OCI-LY7 (cell line): ENCODE measurements at regions not wholly inside any gene's neighbourhood (a gene's known extent, or its start where the extent isn't known, plus 50 kb on each side); places are given as distances from the start of the nearest gene placed in this dataset.

Experiments
- BruUV-seq: library from RNA; stranded (reverse); fragments of 400-500 nt; replicated peaks from 2 replicates; lab custom pipeline; 2021; lab: Mats Ljungman, UMichigan
- CTCF ChIA-PET: fragments of 300-600 bp; sonication (Branson Sonifier 250); formaldehyde crosslinking; loops from one replicate; lab custom pipeline; 2022; ENCODE audit warnings: antibody characterized with exemption; ENCODE audit not compliant: unreplicated experiment; lab: Charles Lee
- POLR2A ChIA-PET: fragments of 300-600 bp; sonication (Branson Sonifier 250); formaldehyde crosslinking; loops from one replicate; lab custom pipeline; 2022; ENCODE audit warnings: antibody characterized with exemption; lab: Charles Lee
- DNase-seq: peaks from one replicate; pipeline ENCODE4 v3.0.0-alpha.2; 2015; ENCODE audit warnings: low spot score
- H2AFZ ChIP-seq: fragments of 200-600 bp; sonication (generic), shearing (Covaris generic); 2 replicates; pipeline ENCODE4 v1.6.1; 2014; ENCODE audit warnings: mild to moderate bottlenecking, antibody characterized with exemption, low read length, moderate library complexity
- H3K27ac ChIP-seq: fragments of 200-600 bp; sonication (generic); 2 replicates; pipeline ENCODE4 v1.5.1; 2014; ENCODE audit warnings: mixed run types, low read depth, mild to moderate bottlenecking, moderate library complexity, low read length, inconsistent platforms; ENCODE audit not compliant: poor library complexity, severe bottlenecking
- H3K36me3 ChIP-seq: fragments of 200-600 bp; sonication (generic); 2 replicates; pipeline ENCODE4 v1.6.1; 2014; ENCODE audit warnings: mild to moderate bottlenecking, antibody characterized with exemption, low read length, moderate library complexity, mixed read lengths; ENCODE audit not compliant: insufficient read depth
- H3K4me1 ChIP-seq: fragments of 200-600 bp; sonication (generic); 2 replicates; pipeline ENCODE4 v1.5.1; 2014; ENCODE audit warnings: mild to moderate bottlenecking, low read length; ENCODE audit not compliant: insufficient read depth, poor library complexity, severe bottlenecking
- H3K4me2 ChIP-seq: fragments of 200-600 bp; sonication (generic); 2 replicates; pipeline ENCODE4 v1.6.1; 2014; ENCODE audit warnings: mild to moderate bottlenecking, low read length
- H3K4me3 ChIP-seq: fragments of 200-600 bp; sonication (generic); 2 replicates; pipeline ENCODE4 v1.5.1; 2014; ENCODE audit warnings: mild to moderate bottlenecking, low read depth, low read length; ENCODE audit not compliant: poor library complexity, severe bottlenecking
- H3K79me2 ChIP-seq: fragments of 200-600 bp; sonication (generic); 2 replicates; pipeline ENCODE4 v1.6.1; 2016; ENCODE audit warnings: low read depth, mild to moderate bottlenecking, low read length, moderate library complexity, mixed read lengths; ENCODE audit not compliant: insufficient read depth
- H3K9me2 ChIP-seq: fragments of 200-600 bp; sonication (generic); 2 replicates; pipeline ENCODE4 v1.6.1; 2016; ENCODE audit warnings: mild to moderate bottlenecking, low read length, mixed read lengths; ENCODE audit not compliant: insufficient read depth
- H3K9me3 ChIP-seq: fragments of 200-600 bp; sonication (generic); 2 replicates; pipeline ENCODE4 v1.6.1; 2014; ENCODE audit warnings: mild to moderate bottlenecking, mixed run types, low read length, mixed read lengths
- H4K20me1 ChIP-seq: fragments of 200-600 bp; sonication (generic); 2 replicates; pipeline ENCODE4 v1.6.1; 2014; ENCODE audit warnings: mild to moderate bottlenecking, antibody characterized with exemption, low read length, moderate library complexity, mixed read lengths; ENCODE audit not compliant: insufficient read depth
- EZH2phosphoT487 ChIP-seq: fragments of 200-600 bp; sonication (generic); IDR thresholded peaks from 2 replicates; pipeline ENCODE4 v1.6.1; 2018; ENCODE audit warnings: low read depth, borderline replicate concordance, mild to moderate bottlenecking, mixed run types, antibody characterized with exemption, low read length, moderate library complexity, mixed read lengths
- intact Hi-C: fragments of 100-400 bp; cut with micrococcal nuclease; formaldehyde crosslinking; loops from one replicate; pipeline ENCODE4 v1.10.0; 2022; ENCODE audit not compliant: unreplicated experiment
- TF ChIP-seq, protein P1 (sequence below): fragments of 200-600 bp; sonication (generic); conservative IDR thresholded peaks from 2 replicates; pipeline ENCODE4 v1.5.1; 2014; ENCODE audit warnings: mild to moderate bottlenecking, antibody characterized with exemption, low read length, moderate library complexity, mixed read lengths

DNA sequence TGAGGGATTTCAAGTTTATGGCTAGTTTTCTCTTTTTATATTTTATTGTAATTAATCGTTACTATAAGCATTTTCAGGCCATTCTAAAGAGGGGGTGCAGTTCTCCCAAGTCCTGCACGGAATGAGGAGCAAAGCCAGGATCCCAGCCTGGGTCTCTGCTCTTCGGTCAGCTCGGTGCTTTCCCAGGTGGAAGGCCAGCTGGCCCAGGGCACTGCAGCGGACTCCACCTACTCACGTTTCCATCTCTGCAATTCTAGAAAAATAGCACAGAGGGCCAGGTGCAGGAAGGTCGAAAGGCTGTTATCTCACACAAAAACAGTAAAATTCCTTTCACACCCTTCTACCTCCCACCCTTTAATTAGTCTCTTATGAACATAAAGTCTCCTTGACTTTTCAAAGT is 59.5 kb upstream of the HES1 start:
- no peak overlapping the region for H3K4me3 ChIP-seq
- ChIA-PET POLR2A (interaction anchor here (0.7 to 2.5 kb wide), 9 partner anchors 9 to 58 kb away, joined by 3 to 10 read pairs (median 3); no protein-coding TSS in a partner anchor), CTCF (no interaction called here)
- peak overlapping the region; percentile 52 for H3K4me2 ChIP-seq
- H3K4me1 ChIP-seq: peaks cover 52% of the 10 kb centered on the region
- intact Hi-C loops: no loop called here
- no peak overlapping the region for H3K27ac ChIP-seq
- peak overlapping the region; percentile 87 for H2AFZ ChIP-seq
- no peaks in the 10 kb centered on the region for H4K20me1 ChIP-seq
- H3K79me2 ChIP-seq: no peaks in the 10 kb centered on the region
- TF ChIP-seq EZH2phosphoT487: no peak
- TF ChIP-seq, protein P1, sequence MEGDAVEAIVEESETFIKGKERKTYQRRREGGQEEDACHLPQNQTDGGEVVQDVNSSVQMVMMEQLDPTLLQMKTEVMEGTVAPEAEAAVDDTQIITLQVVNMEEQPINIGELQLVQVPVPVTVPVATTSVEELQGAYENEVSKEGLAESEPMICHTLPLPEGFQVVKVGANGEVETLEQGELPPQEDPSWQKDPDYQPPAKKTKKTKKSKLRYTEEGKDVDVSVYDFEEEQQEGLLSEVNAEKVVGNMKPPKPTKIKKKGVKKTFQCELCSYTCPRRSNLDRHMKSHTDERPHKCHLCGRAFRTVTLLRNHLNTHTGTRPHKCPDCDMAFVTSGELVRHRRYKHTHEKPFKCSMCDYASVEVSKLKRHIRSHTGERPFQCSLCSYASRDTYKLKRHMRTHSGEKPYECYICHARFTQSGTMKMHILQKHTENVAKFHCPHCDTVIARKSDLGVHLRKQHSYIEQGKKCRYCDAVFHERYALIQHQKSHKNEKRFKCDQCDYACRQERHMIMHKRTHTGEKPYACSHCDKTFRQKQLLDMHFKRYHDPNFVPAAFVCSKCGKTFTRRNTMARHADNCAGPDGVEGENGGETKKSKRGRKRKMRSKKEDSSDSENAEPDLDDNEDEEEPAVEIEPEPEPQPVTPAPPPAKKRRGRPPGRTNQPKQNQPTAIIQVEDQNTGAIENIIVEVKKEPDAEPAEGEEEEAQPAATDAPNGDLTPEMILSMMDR: no peak
- no TSS peak for BruUV-seq
- H3K9me2 ChIP-seq: no peaks in the 10 kb centered on the region
- DNase-seq: no peak
- H3K36me3 ChIP-seq: no peaks in the 10 kb centered on the region
- H3K9me3 ChIP-seq: no peaks in the 10 kb centered on the region

GRCh38 chr3:194077602-194078001 is 58.3 kb upstream of the HES1 start:
- no peaks in the 10 kb centered on the region for H3K9me3 ChIP-seq
- no peaks in the 10 kb centered on the region for H3K79me2 ChIP-seq
- no peak for TF ChIP-seq EZH2phosphoT487
- TF ChIP-seq, protein P1: no peak
- POLR2A ChIA-PET: interaction anchor here (0.8 to 2.5 kb wide), 10 partner anchors 9 to 53 kb away, joined by 3 to 10 read pairs (median 4); no protein-coding TSS in a partner anchor
- intact Hi-C loops: no loop called here
- no peaks in the 10 kb centered on the region for H4K20me1 ChIP-seq
- no peak overlapping the region for H3K27ac ChIP-seq
- no peak overlapping the region; the same call in 1 of the 2 replicates for H2AFZ ChIP-seq
- no peak for DNase-seq
- H3K36me3 ChIP-seq: no peaks in the 10 kb centered on the region
- no peaks in the 10 kb centered on the region for H3K9me2 ChIP-seq
- H3K4me3 ChIP-seq: no peak overlapping the region
- CTCF ChIA-PET: no interaction called here
- peaks cover 44% of the 10 kb centered on the region for H3K4me1 ChIP-seq
- BruUV-seq: no TSS peak
- no peak overlapping the region for H3K4me2 ChIP-seq

- Histone ChIP-seq H3K27ac (no peak overlapping the region), H4K20me1 (no peaks in the 10 kb centered on the region), H3K9me3 (no peaks in the 10 kb centered on the region), H3K79me2 (no peaks in the 10 kb centered on the region), H3K4me3 (no peak overlapping the region), H3K4me2 (no peak overlapping the region), H3K9me2 (no peaks in the 10 kb centered on the region), H3K4me1 (peaks cover 47% of the 10 kb centered on the region), H3K36me3 (no peaks in the 10 kb centered on the region), H2AFZ (no peak overlapping the region)
- no peak for TF ChIP-seq EZH2phosphoT487
- TF ChIP-seq, protein P1: no peak
- POLR2A ChIA-PET: interaction anchor here (0.8 to 2.5 kb wide), 8 partner anchors 19 to 59 kb away, joined by 3 to 10 read pairs (median 4); no protein-coding TSS in a partner anchor
- CTCF ChIA-PET: no interaction called here
- intact Hi-C loops: no loop called here
- no TSS peak for BruUV-seq
- no peak for DNase-seq
These were observed 57.7 kb upstream of the HES1 start for GRCh38 chr3:194078045-194078821.
